Neural progenitor cell (in vitro differentiated cells): ENCODE measurements at regions not wholly inside any gene's neighbourhood (a gene's known extent, or its start where the extent isn't known, plus 50 kb on each side); places are given as distances from the start of the nearest gene placed in this dataset.

ENCODE experiments used
- EZH2phosphoT487 ChIP-seq: fragments of 200-600 bp; sonication (generic); IDR thresholded peaks from 2 replicates; pipeline ENCODE4 v1.6.1; 2017; ENCODE audit warnings: antibody characterized with exemption
- TF ChIP-seq, protein P1 (sequence below): fragments of 200-600 bp; sonication (generic); IDR thresholded peaks from 2 replicates; pipeline ENCODE4 v1.5.1; 2017; ENCODE audit warnings: antibody characterized with exemption, mild to moderate bottlenecking

DNA sequence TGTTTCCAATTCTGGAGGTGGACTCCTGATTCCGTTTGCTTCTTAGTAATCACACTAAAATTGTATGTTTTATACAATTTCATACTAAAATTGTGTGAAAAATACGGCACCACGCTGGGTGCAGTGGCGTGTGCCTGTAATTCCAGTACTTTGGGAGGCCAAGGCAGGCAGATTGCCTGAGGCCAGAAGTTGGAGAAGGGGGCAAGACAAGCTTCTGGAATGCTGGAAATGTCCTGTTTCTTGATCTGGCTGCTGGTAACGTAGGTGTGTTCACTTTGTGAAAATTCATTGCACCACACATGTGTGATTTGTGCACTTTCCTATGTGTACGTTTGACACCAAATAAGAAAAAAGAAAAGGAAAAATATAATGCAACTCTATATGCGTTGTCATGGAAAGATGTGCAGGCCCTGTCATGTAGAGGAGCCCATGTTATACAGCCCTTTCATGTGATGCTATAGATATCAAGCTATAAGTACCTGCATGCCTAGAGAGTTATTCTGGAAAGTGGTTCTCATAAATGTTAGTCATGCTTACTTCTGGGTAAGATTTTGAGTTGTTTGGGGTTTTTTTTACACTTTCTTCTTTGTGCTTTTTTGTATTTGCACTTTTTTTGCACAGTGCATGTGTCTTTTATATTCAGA lies 119.9 kb downstream of the TMEM174 start:
- TF ChIP-seq, protein P1, sequence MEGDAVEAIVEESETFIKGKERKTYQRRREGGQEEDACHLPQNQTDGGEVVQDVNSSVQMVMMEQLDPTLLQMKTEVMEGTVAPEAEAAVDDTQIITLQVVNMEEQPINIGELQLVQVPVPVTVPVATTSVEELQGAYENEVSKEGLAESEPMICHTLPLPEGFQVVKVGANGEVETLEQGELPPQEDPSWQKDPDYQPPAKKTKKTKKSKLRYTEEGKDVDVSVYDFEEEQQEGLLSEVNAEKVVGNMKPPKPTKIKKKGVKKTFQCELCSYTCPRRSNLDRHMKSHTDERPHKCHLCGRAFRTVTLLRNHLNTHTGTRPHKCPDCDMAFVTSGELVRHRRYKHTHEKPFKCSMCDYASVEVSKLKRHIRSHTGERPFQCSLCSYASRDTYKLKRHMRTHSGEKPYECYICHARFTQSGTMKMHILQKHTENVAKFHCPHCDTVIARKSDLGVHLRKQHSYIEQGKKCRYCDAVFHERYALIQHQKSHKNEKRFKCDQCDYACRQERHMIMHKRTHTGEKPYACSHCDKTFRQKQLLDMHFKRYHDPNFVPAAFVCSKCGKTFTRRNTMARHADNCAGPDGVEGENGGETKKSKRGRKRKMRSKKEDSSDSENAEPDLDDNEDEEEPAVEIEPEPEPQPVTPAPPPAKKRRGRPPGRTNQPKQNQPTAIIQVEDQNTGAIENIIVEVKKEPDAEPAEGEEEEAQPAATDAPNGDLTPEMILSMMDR: no peak
- TF ChIP-seq EZH2phosphoT487: no peak
